WTC11 (cell line): ENCODE measurements at regions not wholly inside any gene's neighbourhood (a gene's known extent, or its start where the extent isn't known, plus 50 kb on each side); places are given as distances from the start of the nearest gene placed in this dataset.

Experiments
- ATAC-seq: fragments of 200-7000 bp; cut with Tn5 transposase; 2 replicates; pipeline ENCODE4 v1.10.0; 2021; ENCODE audit warnings: mild to moderate bottlenecking, moderate library complexity
- CTCF ChIA-PET: fragments of 300-600 bp; sonication (Branson Sonifier 250); formaldehyde crosslinking; loops from one replicate; lab custom pipeline; 2021; ENCODE audit warnings: antibody characterized with exemption; lab: Charles Lee
- POLR2A ChIA-PET: fragments of 350-600 bp; sonication (Branson Sonifier 250); formaldehyde crosslinking; loops from one replicate; lab custom pipeline; 2021; ENCODE audit warnings: antibody characterized with exemption; lab: Charles Lee
- DNase-seq: peaks from one replicate; pipeline ENCODE4 v3.0.0; 2021; ENCODE audit warnings: low spot score
- H3K27ac Mint-ChIP-seq: 2 replicates; pipeline ENCODE4 v1.8.0; 2021; ENCODE audit warnings: mixed read lengths
- H3K27me3 Mint-ChIP-seq: 2 replicates; pipeline ENCODE4 v1.8.0; 2021; ENCODE audit warnings: low read depth, mild to moderate bottlenecking, moderate library complexity, mixed read lengths
- H3K36me3 Mint-ChIP-seq: 2 replicates; pipeline ENCODE4 v1.8.0; 2021; ENCODE audit warnings: mixed read lengths
- H3K4me1 Mint-ChIP-seq: 2 replicates; pipeline ENCODE4 v1.8.0; 2022; ENCODE audit warnings: mixed read lengths
- H3K4me3 Mint-ChIP-seq: 2 replicates; pipeline ENCODE4 v1.8.0; 2021; ENCODE audit warnings: mild to moderate bottlenecking, moderate library complexity, mixed read lengths
- H3K9me3 Mint-ChIP-seq: 2 replicates; pipeline ENCODE4 v1.8.0; 2021; ENCODE audit warnings: mixed read lengths
- CDX4 ChIP-seq: fragments of 250-450 bp; sonication (Bioruptor Pico); IDR thresholded peaks from 2 replicates; pipeline ENCODE4 v1.9.0; 2021; ENCODE audit warnings: moderate library complexity, mild to moderate bottlenecking, inconsistent platforms, borderline replicate concordance
- CREB1 ChIP-seq: sonication (generic); formaldehyde crosslinking; IDR thresholded peaks from 2 replicates; pipeline ENCODE4 v1.8.0; 2023; ENCODE audit warnings: mild to moderate bottlenecking, missing genetic modification reagents
- CREM ChIP-seq: sonication (generic); formaldehyde crosslinking; IDR thresholded peaks from 2 replicates; pipeline ENCODE4 v1.8.1; 2022; ENCODE audit warnings: mild to moderate bottlenecking, missing genetic modification reagents, moderate library complexity
- ELF4 ChIP-seq: sonication (generic); formaldehyde crosslinking; IDR thresholded peaks from 2 replicates; pipeline ENCODE4 v1.8.1; 2022; ENCODE audit warnings: low read depth, mild to moderate bottlenecking, moderate library complexity, missing genetic modification reagents
- FOXJ3 ChIP-seq: sonication (generic); formaldehyde crosslinking; IDR thresholded peaks from 2 replicates; pipeline ENCODE4 v1.9.0; 2021; ENCODE audit warnings: missing genetic modification reagents, mild to moderate bottlenecking, borderline replicate concordance
- FOXP1 ChIP-seq: sonication (generic); formaldehyde crosslinking; IDR thresholded peaks from 2 replicates; pipeline ENCODE4 v1.8.0; 2022; ENCODE audit warnings: missing genetic modification reagents, mild to moderate bottlenecking, moderate library complexity, borderline replicate concordance
- NFATC4 ChIP-seq: fragments of 250-450 bp; sonication (Bioruptor Pico); IDR thresholded peaks from 2 replicates; pipeline ENCODE4 v1.9.0; 2021; ENCODE audit warnings: mild to moderate bottlenecking
- SMAD4 ChIP-seq: sonication (generic); formaldehyde crosslinking; IDR thresholded peaks from 2 replicates; pipeline ENCODE4 v1.8.0; 2022; ENCODE audit warnings: mild to moderate bottlenecking, missing genetic modification reagents
- USF2 ChIP-seq: sonication (generic); formaldehyde crosslinking; IDR thresholded peaks from 2 replicates; pipeline ENCODE4 v1.8.1; 2023; ENCODE audit warnings: mild to moderate bottlenecking, missing genetic modification reagents, moderate library complexity
- ZBTB21 ChIP-seq: sonication (generic); formaldehyde crosslinking; IDR thresholded peaks from 2 replicates; pipeline ENCODE4 v1.8.1; 2023; ENCODE audit warnings: mild to moderate bottlenecking, missing genetic modification reagents, borderline replicate concordance
- TF ChIP-seq, protein P1 (sequence below): sonication (generic); formaldehyde crosslinking; IDR thresholded peaks from 2 replicates; pipeline ENCODE4 v1.8.1; 2022; ENCODE audit warnings: low read depth, mild to moderate bottlenecking, moderate library complexity, missing genetic modification reagents, borderline replicate concordance
- TF ChIP-seq, protein P2 (sequence below): fragments of 250-450 bp; sonication (Bioruptor Pico); IDR thresholded peaks from 2 replicates; pipeline ENCODE4 v1.9.0; 2021; ENCODE audit warnings: mild to moderate bottlenecking
- TF ChIP-seq, protein P3 (sequence below): sonication (generic); formaldehyde crosslinking; conservative IDR thresholded peaks from 2 replicates; pipeline ENCODE4 v1.8.1; 2022; ENCODE audit warnings: mild to moderate bottlenecking, missing genetic modification reagents
- TF ChIP-seq, protein P4 (sequence below): fragments of 200-600 bp; IDR thresholded peaks from 2 replicates; pipeline ENCODE4 v1.8.0; 2022; ENCODE audit warnings: antibody characterized with exemption
- TF ChIP-seq, protein P5 (sequence below): sonication (generic); formaldehyde crosslinking; IDR thresholded peaks from 2 replicates; pipeline ENCODE4 v1.8.0; 2022; ENCODE audit warnings: mild to moderate bottlenecking, missing genetic modification reagents

DNA sequence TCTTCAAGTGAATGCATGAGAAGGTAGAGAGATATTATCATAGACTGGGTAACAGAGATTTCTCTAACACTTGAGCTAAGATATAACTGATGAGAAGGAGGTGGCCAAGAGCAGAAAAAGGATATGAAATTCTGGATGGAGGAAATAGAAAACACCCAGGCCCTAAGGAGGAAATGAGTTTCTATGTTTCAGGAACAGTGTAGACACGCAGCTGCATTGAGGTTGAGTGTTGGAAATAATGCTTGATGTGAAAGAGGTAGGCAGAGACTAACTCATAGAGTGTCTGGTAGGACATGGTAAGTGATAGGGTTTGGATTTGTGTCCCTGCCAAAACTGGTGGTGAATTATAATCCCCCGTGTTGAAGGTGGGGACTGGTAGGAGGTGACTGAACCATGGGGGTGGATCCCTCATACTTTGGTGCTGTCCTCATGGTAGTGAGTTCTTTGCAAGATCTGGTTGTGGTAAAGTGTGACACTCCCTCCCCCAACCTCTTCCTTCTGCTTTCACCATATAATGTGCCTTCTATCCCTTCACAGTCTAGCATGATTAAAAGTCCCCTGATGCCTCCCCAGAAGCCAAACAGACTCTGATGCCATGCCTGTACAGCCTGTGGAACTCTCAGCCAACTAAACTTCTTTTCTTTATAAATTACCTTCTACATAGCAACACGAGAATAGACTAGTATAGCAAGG is 787.3 kb downstream of the EDEM1 start:
- ATAC-seq (no peak), DNase-seq (no peak)
- Mint-ChIP-seq H3K36me3 (peaks cover 34% of the 10 kb centered on the region), H3K9me3 (peaks cover 64% of the 10 kb centered on the region), H3K27me3 (no peaks in the 10 kb centered on the region), H3K4me3 (no peak overlapping the region), H3K27ac (no peak overlapping the region), H3K4me1 (no peaks in the 10 kb centered on the region)
- CTCF ChIA-PET = no interaction called here
- POLR2A ChIA-PET = no interaction called here
- no peak for TF ChIP-seq SMAD4 (CRISPR knock-in tag)
- TF ChIP-seq, protein P1, sequence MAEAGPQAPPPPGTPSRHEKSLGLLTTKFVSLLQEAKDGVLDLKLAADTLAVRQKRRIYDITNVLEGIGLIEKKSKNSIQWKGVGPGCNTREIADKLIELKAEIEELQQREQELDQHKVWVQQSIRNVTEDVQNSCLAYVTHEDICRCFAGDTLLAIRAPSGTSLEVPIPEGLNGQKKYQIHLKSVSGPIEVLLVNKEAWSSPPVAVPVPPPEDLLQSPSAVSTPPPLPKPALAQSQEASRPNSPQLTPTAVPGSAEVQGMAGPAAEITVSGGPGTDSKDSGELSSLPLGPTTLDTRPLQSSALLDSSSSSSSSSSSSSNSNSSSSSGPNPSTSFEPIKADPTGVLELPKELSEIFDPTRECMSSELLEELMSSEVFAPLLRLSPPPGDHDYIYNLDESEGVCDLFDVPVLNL (CRISPR knock-in tag) = no peak

DNA sequence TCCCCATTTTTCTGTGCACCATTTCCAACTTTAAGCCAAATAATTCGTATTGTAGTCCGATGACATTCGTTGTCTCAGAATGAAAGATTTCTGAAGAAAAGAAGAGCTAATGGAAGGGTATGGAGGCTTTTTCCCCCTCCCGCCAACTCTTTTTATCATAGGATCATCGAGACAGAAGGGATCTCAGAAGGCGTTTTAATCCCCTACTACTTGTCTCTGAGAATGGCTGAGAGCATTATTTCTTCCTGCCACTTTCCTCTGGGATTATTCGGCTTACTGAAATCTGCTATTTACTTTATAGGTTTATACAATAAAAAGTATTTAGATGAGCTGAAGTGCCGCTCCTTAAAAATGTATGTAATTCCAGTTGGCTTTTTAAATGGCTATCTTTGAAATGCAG is 789.8 kb downstream of the EDEM1 start:
- Mint-ChIP-seq H3K4me1 (peaks cover 6% of the 10 kb centered on the region), H3K27ac (no peak overlapping the region), H3K36me3 (peaks cover 50% of the 10 kb centered on the region), H3K9me3 (peaks cover 77% of the 10 kb centered on the region), H3K4me3 (no peak overlapping the region), H3K27me3 (no peaks in the 10 kb centered on the region)
- no peak for DNase-seq
- CTCF ChIA-PET = no interaction called here
- no peak for ATAC-seq
- TF ChIP-seq FOXJ3 (CRISPR knock-in tag) (no peak), NFATC4 (no peak)
- POLR2A ChIA-PET = no interaction called here

DNA sequence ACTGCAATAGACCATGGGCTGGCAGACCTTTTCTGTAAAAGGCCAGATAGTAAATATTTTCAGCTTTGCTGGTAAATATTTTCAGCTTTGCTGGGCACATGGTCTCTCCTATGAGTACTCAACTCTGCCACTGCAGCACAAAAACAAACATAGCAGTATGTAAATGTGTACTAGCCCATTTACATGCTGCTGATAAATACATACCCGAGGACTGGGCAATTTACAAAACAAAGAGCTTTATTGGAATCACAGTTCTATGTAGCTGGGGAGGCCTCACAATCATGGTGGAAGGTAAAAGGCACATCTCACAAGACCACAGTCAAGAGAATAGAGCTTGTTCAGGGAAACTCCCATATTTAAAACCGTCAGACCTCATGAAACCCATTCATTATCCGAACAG is 793.0 kb downstream of the EDEM1 start:
- Mint-ChIP-seq H3K27me3 (no peaks in the 10 kb centered on the region), H3K4me3 (no peak overlapping the region), H3K9me3 (peaks cover 67% of the 10 kb centered on the region), H3K27ac (no peak overlapping the region), H3K36me3 (peaks cover 40% of the 10 kb centered on the region), H3K4me1 (peaks cover 6% of the 10 kb centered on the region)
- ATAC-seq (no peak), DNase-seq (no peak)
- CTCF ChIA-PET = no interaction called here
- POLR2A ChIA-PET = no interaction called here
- TF ChIP-seq, protein P2, sequence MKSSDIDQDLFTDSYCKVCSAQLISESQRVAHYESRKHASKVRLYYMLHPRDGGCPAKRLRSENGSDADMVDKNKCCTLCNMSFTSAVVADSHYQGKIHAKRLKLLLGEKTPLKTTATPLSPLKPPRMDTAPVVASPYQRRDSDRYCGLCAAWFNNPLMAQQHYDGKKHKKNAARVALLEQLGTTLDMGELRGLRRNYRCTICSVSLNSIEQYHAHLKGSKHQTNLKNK = no peak
- TF ChIP-seq CREB1 (no peak), ZBTB21 (CRISPR knock-in tag) (no peak), FOXP1 (CRISPR knock-in tag) (no peak), CREM (CRISPR knock-in tag) (no peak), USF2 (no peak), ELF4 (CRISPR knock-in tag) (no peak), CDX4 (no peak)
- TF ChIP-seq, protein P3, sequence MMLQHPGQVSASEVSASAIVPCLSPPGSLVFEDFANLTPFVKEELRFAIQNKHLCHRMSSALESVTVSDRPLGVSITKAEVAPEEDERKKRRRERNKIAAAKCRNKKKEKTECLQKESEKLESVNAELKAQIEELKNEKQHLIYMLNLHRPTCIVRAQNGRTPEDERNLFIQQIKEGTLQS (CRISPR knock-in tag) = no peak
- TF ChIP-seq, protein P4, sequence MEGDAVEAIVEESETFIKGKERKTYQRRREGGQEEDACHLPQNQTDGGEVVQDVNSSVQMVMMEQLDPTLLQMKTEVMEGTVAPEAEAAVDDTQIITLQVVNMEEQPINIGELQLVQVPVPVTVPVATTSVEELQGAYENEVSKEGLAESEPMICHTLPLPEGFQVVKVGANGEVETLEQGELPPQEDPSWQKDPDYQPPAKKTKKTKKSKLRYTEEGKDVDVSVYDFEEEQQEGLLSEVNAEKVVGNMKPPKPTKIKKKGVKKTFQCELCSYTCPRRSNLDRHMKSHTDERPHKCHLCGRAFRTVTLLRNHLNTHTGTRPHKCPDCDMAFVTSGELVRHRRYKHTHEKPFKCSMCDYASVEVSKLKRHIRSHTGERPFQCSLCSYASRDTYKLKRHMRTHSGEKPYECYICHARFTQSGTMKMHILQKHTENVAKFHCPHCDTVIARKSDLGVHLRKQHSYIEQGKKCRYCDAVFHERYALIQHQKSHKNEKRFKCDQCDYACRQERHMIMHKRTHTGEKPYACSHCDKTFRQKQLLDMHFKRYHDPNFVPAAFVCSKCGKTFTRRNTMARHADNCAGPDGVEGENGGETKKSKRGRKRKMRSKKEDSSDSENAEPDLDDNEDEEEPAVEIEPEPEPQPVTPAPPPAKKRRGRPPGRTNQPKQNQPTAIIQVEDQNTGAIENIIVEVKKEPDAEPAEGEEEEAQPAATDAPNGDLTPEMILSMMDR = no peak
- TF ChIP-seq, protein P5, sequence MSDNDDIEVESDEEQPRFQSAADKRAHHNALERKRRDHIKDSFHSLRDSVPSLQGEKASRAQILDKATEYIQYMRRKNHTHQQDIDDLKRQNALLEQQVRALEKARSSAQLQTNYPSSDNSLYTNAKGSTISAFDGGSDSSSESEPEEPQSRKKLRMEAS (CRISPR knock-in tag) = no peak
